Testis (tissue), 2 donors: ENCODE measurements at regions not wholly inside any gene's neighbourhood (a gene's known extent, or its start where the extent isn't known, plus 50 kb on each side); places are given as distances from the start of the nearest gene placed in this dataset.

ENCODE experiments used
- POLR2A ChIP-seq: fragments of 450-650 bp; IDR thresholded peaks from one replicate; pipeline ENCODE4 v1.6.1; 2017; ENCODE audit warnings: antibody characterized with exemption, mild to moderate bottlenecking, moderate library complexity
- TF ChIP-seq, protein P1 (sequence below), 3 experiments: fragments of 450-650 bp in 2 of 3; fragments of 200-600 bp in 1 of 3; sonication (generic) in 1 of 3; IDR thresholded peaks; one replicate each; pipeline ENCODE4 v1.5.1; 2016 to 2019; ENCODE audit warnings: antibody characterized with exemption in 3 of 3, mild to moderate bottlenecking in 2 of 3, moderate library complexity in 1 of 3

DNA sequence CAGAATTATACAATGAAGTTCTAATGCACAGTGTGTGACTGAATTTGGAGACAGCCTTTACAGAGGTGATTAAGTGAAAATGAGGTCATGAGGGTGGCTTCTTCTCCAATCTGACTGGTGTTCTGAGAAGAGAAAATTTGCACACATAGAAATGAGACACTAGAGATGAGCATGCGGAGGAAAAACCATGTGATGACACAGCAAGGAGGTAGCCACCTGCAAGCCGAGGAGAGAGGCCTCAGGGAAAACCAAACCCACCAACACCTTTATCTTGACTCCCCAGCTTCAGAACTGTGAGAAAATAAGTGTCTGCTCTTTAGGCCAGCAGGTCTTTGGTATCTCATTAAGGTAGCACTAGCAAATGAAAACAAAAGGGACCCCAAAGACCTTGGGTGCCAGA lies 93.2 kb downstream of the GGTLC2 start:
- TF ChIP-seq, protein P1, sequence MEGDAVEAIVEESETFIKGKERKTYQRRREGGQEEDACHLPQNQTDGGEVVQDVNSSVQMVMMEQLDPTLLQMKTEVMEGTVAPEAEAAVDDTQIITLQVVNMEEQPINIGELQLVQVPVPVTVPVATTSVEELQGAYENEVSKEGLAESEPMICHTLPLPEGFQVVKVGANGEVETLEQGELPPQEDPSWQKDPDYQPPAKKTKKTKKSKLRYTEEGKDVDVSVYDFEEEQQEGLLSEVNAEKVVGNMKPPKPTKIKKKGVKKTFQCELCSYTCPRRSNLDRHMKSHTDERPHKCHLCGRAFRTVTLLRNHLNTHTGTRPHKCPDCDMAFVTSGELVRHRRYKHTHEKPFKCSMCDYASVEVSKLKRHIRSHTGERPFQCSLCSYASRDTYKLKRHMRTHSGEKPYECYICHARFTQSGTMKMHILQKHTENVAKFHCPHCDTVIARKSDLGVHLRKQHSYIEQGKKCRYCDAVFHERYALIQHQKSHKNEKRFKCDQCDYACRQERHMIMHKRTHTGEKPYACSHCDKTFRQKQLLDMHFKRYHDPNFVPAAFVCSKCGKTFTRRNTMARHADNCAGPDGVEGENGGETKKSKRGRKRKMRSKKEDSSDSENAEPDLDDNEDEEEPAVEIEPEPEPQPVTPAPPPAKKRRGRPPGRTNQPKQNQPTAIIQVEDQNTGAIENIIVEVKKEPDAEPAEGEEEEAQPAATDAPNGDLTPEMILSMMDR (IDR thresholded peaks at IDR 0.05): no peak
- no peak for TF ChIP-seq POLR2A
